ENCODE measurements at regions not wholly inside any gene's neighbourhood (a gene's known extent, or its start where the extent isn't known, plus 50 kb on each side); places are given as distances from the start of the nearest gene placed in this dataset.

- TF ChIP-seq POLR2A (IDR thresholded peaks at IDR 0.05; ENCODE audit: low read length) (no peak), GATA1 (IDR thresholded peaks at IDR 0.05; ENCODE audit: low read depth, low read length) (no peak)
These were observed 102.1 kb downstream of the SLC30A10 start for GRCh38 chr1:219826290-219826689.
